ENCODE measurements at regions not wholly inside any gene's neighbourhood (a gene's known extent, or its start where the extent isn't known, plus 50 kb on each side); places are given as distances from the start of the nearest gene placed in this dataset.
"Not testable (repeated sequence)": the region's sequence is repeated elsewhere in the genome, so short reads cannot be mapped to it uniquely, and the experiment has no call there.

- H3K4me1 ChIP-seq (ENCODE audit: low read depth, poor library complexity, severe bottlenecking), result no peaks in the 10 kb centered on the region
- no peak overlapping the region for H2AFZ ChIP-seq (ENCODE audit: low read depth)
- H3K27ac ChIP-seq, result no peak overlapping the region
- no peaks in the 10 kb centered on the region for H3K36me3 ChIP-seq (ENCODE audit: insufficient read depth)
- no peaks in the 10 kb centered on the region for H4K20me1 ChIP-seq (ENCODE audit: insufficient read depth)
- H3K79me2 ChIP-seq (ENCODE audit: insufficient read depth, low read depth), result no peaks in the 10 kb centered on the region
- no peaks in the 10 kb centered on the region for H3K27me3 ChIP-seq (ENCODE audit: insufficient read depth, low read depth)
- H3K4me2 ChIP-seq, result no peak overlapping the region
- TF ChIP-seq, protein P1, sequence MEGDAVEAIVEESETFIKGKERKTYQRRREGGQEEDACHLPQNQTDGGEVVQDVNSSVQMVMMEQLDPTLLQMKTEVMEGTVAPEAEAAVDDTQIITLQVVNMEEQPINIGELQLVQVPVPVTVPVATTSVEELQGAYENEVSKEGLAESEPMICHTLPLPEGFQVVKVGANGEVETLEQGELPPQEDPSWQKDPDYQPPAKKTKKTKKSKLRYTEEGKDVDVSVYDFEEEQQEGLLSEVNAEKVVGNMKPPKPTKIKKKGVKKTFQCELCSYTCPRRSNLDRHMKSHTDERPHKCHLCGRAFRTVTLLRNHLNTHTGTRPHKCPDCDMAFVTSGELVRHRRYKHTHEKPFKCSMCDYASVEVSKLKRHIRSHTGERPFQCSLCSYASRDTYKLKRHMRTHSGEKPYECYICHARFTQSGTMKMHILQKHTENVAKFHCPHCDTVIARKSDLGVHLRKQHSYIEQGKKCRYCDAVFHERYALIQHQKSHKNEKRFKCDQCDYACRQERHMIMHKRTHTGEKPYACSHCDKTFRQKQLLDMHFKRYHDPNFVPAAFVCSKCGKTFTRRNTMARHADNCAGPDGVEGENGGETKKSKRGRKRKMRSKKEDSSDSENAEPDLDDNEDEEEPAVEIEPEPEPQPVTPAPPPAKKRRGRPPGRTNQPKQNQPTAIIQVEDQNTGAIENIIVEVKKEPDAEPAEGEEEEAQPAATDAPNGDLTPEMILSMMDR (conservative IDR thresholded peaks at IDR 0.05; ENCODE audit: low read depth, low read length), result no peak
- H3K9ac ChIP-seq, result no peak overlapping the region
- H3K4me3 ChIP-seq (IDR thresholded peaks at IDR 0.05; ENCODE audit: insufficient read depth, low read depth, low read length), result no peak overlapping the region
Observed at GRCh38 chr6:85715797-85716196, 73.1 kb upstream of the SYNCRIP start.

GRCh38 chr6:85714893-85715530 lies 72.3 kb upstream of the SYNCRIP start:
- Histone ChIP-seq H3K27ac (no peak overlapping the region), H3K36me3 (ENCODE audit: insufficient read depth) (no peaks in the 10 kb centered on the region), H3K9ac (no peak overlapping the region), H2AFZ (ENCODE audit: low read depth) (no peak overlapping the region), H3K4me1 (ENCODE audit: low read depth, poor library complexity, severe bottlenecking) (no peaks in the 10 kb centered on the region), H4K20me1 (ENCODE audit: insufficient read depth) (no peaks in the 10 kb centered on the region), H3K4me2 (no peak overlapping the region), H3K4me3 (IDR thresholded peaks at IDR 0.05; ENCODE audit: insufficient read depth, low read depth, low read length) (no peak overlapping the region), H3K79me2 (ENCODE audit: insufficient read depth, low read depth) (no peaks in the 10 kb centered on the region), H3K27me3 (ENCODE audit: insufficient read depth, low read depth) (no peaks in the 10 kb centered on the region)
- TF ChIP-seq, protein P1 (conservative IDR thresholded peaks at IDR 0.05; ENCODE audit: low read depth, low read length), result no peak

DNA sequence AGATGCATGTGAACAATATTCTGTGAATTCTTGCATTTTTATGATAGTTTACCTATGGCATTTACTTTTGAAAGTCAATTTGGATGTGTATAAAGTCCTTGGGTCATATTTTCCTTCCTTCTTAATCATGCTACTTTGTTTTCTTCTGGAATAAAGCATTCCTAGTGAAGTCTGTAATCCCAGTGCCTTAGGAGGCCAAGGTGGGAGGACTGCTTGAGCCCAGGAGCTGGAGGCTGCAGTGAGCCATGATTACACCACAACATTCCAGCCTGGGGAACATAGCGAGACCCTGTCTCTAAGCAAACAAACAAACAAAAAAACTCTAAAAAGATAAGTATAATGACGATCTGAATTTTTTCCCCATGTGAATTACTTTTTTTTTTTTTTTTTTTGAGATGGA lies 69.7 kb upstream of the SYNCRIP start:
- TF ChIP-seq, protein P1 (conservative IDR thresholded peaks at IDR 0.05; ENCODE audit: low read depth, low read length), result no peak
- Histone ChIP-seq H3K4me2 (no peak overlapping the region), H3K36me3 (ENCODE audit: insufficient read depth) (no peaks in the 10 kb centered on the region), H3K27me3 (ENCODE audit: insufficient read depth, low read depth) (no peaks in the 10 kb centered on the region), H2AFZ (ENCODE audit: low read depth) (no peak overlapping the region), H3K9ac (no peak overlapping the region), H3K79me2 (ENCODE audit: insufficient read depth, low read depth) (no peaks in the 10 kb centered on the region), H3K4me1 (ENCODE audit: low read depth, poor library complexity, severe bottlenecking) (no peaks in the 10 kb centered on the region), H3K4me3 (IDR thresholded peaks at IDR 0.05; ENCODE audit: insufficient read depth, low read depth, low read length) (no peak overlapping the region), H3K27ac (no peak overlapping the region), H4K20me1 (ENCODE audit: insufficient read depth) (no peaks in the 10 kb centered on the region)

DNA sequence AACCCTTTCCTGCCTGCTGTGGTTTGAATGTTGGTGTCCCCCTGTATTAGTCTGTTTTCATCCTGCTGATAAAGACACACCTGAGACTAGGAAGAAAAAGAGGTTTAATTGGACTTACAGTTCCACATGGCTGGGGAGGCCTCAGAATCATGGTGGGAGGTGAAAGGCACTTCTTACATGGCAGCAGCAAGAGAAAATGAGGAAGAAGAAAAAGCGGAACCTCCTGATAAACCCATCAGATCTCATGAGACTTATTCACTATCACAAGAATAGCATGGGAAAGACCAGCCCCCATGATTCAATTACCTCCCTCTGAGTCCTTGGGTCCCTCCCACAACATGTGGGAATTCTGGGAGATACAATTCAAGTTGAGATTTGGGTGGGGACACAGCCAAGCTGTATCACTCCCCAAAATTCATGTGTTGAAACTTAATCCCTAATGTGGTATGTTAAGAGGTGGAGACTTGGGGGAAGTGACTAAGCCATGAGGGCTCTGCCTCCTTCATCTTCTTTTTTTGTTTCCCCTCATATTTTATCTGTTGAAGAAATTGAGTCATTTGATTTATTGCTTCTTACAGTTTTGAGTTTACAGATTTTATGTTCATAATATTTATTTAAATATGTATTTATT lies 64.9 kb upstream of the SYNCRIP start:
- H3K27me3 ChIP-seq (ENCODE audit: insufficient read depth, low read depth); H4K20me1 ChIP-seq (ENCODE audit: insufficient read depth); H3K4me1 ChIP-seq (ENCODE audit: low read depth, poor library complexity, severe bottlenecking); H3K4me2 ChIP-seq; H3K9ac ChIP-seq; H2AFZ ChIP-seq (ENCODE audit: low read depth); H3K79me2 ChIP-seq (ENCODE audit: insufficient read depth, low read depth); H3K27ac ChIP-seq; H3K4me3 ChIP-seq (IDR thresholded peaks at IDR 0.05; ENCODE audit: insufficient read depth, low read depth, low read length); H3K36me3 ChIP-seq (ENCODE audit: insufficient read depth): not testable (repeated sequence)

DNA sequence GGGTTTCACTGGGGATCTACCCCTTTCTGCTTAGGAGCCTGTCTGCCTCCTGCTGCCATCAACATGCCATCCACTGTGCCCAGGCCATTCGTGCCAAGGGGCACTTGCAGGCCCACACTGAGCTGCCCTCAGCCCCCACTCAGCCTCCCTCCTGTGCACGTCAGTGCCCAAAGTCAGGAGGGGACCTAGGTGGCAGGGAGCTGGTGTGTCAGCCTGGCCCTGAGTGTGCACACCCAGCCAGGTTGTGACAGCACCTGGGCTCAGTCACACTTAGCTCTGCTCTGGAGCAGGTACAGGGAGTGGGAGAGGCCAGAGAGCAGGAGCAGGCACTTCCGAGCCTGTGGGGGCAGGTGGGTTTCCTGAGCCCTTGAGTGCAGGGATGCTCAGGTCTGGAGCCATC lies 63.6 kb upstream of the SYNCRIP start:
- H3K79me2 ChIP-seq (ENCODE audit: insufficient read depth, low read depth), result no peaks in the 10 kb centered on the region
- H3K9ac ChIP-seq, result no peak overlapping the region
- no peaks in the 10 kb centered on the region for H3K27me3 ChIP-seq (ENCODE audit: insufficient read depth, low read depth)
- H3K27ac ChIP-seq, result no peak overlapping the region
- H3K4me2 ChIP-seq, result no peak overlapping the region
- no peaks in the 10 kb centered on the region for H3K36me3 ChIP-seq (ENCODE audit: insufficient read depth)
- no peaks in the 10 kb centered on the region for H4K20me1 ChIP-seq (ENCODE audit: insufficient read depth)
- TF ChIP-seq, protein P1 (conservative IDR thresholded peaks at IDR 0.05; ENCODE audit: low read depth, low read length), result no peak
- H3K4me3 ChIP-seq (IDR thresholded peaks at IDR 0.05; ENCODE audit: insufficient read depth, low read depth, low read length), result no peak overlapping the region
- H2AFZ ChIP-seq (ENCODE audit: low read depth), result no peak overlapping the region
- no peaks in the 10 kb centered on the region for H3K4me1 ChIP-seq (ENCODE audit: low read depth, poor library complexity, severe bottlenecking)

Measured in KMS-11 (cell line).